AG09309 (cell line): ENCODE measurements at regions not wholly inside any gene's neighbourhood (a gene's known extent, or its start where the extent isn't known, plus 50 kb on each side); places are given as distances from the start of the nearest gene placed in this dataset.

Source experiments
- DNase-seq: peaks from one replicate; pipeline ENCODE4 v3.0.0-alpha.2; 2010; ENCODE audit warnings: low read depth
- H3K4me3 ChIP-seq: 2 replicates; pipeline ENCODE4 v1.5.1; 2011; ENCODE audit warnings: mild to moderate bottlenecking, low read depth, low read length, moderate library complexity; ENCODE audit not compliant: control insufficient read depth
- CTCF ChIP-seq: IDR thresholded peaks from 2 replicates; pipeline ENCODE4 v1.5.1; 2011; ENCODE audit warnings: mild to moderate bottlenecking, low read depth, low read length, inconsistent platforms; ENCODE audit not compliant: insufficient read depth, control insufficient read depth; ENCODE audit errors: missing control alignments

DNA sequence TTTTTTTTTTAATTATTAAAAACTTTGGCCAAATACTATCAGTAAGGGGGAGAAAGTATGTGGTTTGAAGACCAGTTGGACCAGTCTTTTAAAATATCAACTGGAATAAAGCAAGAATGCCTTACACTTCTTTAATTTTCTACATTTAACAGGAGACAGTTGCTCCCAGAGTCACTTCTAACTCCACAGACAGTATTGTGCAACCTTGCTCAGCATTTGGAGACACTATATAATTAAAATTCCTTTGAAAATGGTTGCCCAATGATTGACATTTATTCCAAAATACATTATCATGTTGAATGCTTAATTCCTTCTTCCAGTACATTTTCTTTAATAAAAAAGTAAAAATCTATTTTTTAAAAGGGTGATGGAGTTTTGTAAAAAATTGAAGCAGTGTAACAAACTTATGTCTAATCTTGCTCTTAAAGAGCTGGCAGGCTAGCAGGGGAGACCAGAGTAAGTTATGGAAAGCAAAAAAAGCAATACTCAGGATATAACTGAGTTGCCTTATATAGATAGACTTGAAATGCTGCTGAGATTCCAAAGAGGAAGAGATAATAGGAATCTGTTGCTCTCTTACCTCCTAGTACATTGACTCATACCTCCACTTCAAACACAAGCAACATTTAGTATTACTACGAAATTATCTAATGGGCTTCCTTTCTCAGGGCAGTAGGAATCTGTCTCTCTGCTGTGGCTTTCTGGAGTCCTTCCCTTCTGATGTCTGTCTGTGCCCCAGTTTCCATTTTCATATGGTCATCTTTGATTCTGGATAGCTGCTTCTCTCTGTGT is 69.7 kb upstream of the RGL1 start:
- DNase-seq, result no peak
- H3K4me3 ChIP-seq, result no peak overlapping the region
- TF ChIP-seq CTCF, result no peak

DNA sequence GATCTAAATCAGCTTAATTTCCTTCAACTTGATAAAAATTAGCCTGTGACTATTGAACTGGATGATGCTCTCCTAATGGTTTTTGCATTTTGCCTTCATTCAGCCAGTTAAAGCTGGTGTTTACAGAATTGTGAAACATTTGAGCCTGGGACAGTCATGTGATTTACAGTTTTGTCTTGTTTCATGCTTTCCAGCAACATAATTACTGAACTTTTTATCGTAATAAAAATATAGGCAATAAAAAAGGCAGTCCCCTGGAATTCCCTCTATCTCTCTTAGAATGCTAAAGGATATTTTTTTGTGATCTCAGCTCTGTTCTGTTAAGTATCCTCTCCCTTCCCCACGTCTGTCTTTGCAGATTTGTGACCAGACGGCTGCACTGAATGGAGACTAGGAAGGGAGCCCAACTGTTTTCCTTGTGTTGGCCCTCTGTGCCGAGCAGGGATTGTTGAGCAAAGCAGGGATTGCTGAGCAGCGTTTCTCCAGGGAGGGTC is 70.3 kb upstream of the RGL1 start:
- TF ChIP-seq CTCF, result no peak
- H3K4me3 ChIP-seq, result no peak overlapping the region
- peak; percentile 34 for DNase-seq

- no peak for TF ChIP-seq CTCF
- DNase-seq, result no peak
- H3K4me3 ChIP-seq, result no peak overlapping the region
Measured at GRCh38 chr1:183733715-183734114, 71.2 kb upstream of the RGL1 start.

GRCh38 chr1:183732236-183732880 is 72.6 kb upstream of the RGL1 start:
- no peak for TF ChIP-seq CTCF
- no peak overlapping the region for H3K4me3 ChIP-seq
- DNase-seq, result no peak

- no peak for DNase-seq
- H3K4me3 ChIP-seq, result no peak overlapping the region
- no peak for TF ChIP-seq CTCF
Measured at GRCh38 chr1:183730886-183731573, 73.9 kb upstream of the RGL1 start.

- no peak overlapping the region for H3K4me3 ChIP-seq
- no peak for DNase-seq
- TF ChIP-seq CTCF, result no peak
Measured at GRCh38 chr1:183730107-183730724, 74.7 kb upstream of the RGL1 start.
